B cell (primary cell): ENCODE measurements at regions not wholly inside any gene's neighbourhood (a gene's known extent, or its start where the extent isn't known, plus 50 kb on each side); places are given as distances from the start of the nearest gene placed in this dataset.

Experiments used
- EZH2 ChIP-seq: IDR thresholded peaks from 2 replicates; pipeline ENCODE4 v1.6.1; 2012; ENCODE audit warnings: borderline replicate concordance, low read depth, mild to moderate bottlenecking, moderate library complexity, low read length; ENCODE audit not compliant: insufficient read depth, poor library complexity, severe bottlenecking
- TF ChIP-seq, protein P1 (sequence below): fragments of 200-600 bp; IDR thresholded peaks from one replicate; pipeline ENCODE4 v1.8.0; 2022; ENCODE audit warnings: antibody characterized with exemption, mild to moderate bottlenecking

DNA sequence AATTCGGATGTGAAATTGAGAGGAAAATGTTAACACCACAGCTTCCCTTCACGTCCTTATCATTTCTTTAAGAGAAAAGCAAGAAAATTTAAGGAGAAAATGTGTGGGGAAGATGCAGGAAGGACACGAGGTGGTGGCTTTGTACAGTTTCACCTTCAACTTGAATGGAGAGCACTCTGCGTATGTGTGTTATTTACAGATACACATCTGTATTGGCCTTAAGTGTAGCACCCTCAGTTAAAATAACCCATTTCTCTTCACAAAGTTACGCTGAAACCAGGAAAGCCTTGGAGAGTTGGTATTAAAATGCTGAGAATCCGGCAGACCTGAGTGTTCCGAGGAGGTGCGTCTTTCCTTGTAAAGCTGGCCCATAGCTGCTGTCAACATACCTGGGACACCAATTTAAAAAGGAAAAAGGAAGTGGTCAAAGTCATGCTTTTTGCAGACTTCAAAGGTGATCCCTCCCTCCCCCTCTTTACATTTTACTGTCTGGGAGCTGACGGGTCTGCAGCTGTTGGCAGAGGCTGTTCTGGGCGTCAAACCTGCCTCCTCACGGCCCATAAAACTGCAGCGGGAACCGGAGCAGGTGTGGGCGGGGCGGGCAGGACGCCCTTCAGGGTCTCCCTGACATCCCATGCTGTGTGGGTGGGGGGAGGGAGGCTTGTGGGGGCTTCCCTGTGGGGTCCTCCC lies 61.3 kb upstream of the TBXT start:
- TF ChIP-seq, protein P1, sequence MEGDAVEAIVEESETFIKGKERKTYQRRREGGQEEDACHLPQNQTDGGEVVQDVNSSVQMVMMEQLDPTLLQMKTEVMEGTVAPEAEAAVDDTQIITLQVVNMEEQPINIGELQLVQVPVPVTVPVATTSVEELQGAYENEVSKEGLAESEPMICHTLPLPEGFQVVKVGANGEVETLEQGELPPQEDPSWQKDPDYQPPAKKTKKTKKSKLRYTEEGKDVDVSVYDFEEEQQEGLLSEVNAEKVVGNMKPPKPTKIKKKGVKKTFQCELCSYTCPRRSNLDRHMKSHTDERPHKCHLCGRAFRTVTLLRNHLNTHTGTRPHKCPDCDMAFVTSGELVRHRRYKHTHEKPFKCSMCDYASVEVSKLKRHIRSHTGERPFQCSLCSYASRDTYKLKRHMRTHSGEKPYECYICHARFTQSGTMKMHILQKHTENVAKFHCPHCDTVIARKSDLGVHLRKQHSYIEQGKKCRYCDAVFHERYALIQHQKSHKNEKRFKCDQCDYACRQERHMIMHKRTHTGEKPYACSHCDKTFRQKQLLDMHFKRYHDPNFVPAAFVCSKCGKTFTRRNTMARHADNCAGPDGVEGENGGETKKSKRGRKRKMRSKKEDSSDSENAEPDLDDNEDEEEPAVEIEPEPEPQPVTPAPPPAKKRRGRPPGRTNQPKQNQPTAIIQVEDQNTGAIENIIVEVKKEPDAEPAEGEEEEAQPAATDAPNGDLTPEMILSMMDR: no peak
- TF ChIP-seq EZH2: no peak
